Tibial nerve (tissue), 4 donors: ENCODE measurements at regions not wholly inside any gene's neighbourhood (a gene's known extent, or its start where the extent isn't known, plus 50 kb on each side); places are given as distances from the start of the nearest gene placed in this dataset.

Experiments used
- DNase-seq, 2 donors: peaks; one replicate each; pipeline ENCODE4 v3.0.0-alpha.2; 2019; ENCODE audit warnings: low spot score in 2 of 2
- H3K27ac ChIP-seq, 4 donors: fragments of 200-600 bp; sonication (generic) in 3 of 4; one replicate each; pipeline ENCODE4 v1.5.1; 2017 to 2019; ENCODE audit warnings: mild to moderate bottlenecking in 1 of 4
- H3K27me3 ChIP-seq, 2 donors: fragments of 200-600 bp; sonication (generic) in 1 of 2; one replicate each; pipeline versions ENCODE4 v1.5.1 to v1.6.0; 2017 to 2019
- H3K36me3 ChIP-seq, 3 donors: fragments of 200-600 bp; sonication (generic); one replicate each; pipeline ENCODE4 v1.5.1; 2018 to 2019
- H3K4me1 ChIP-seq, 4 donors: fragments of 200-600 bp; sonication (generic) in 3 of 4; one replicate each; pipeline ENCODE4 v1.5.1; 2017 to 2019
- H3K4me3 ChIP-seq, 4 donors: fragments of 200-600 bp; sonication (generic) in 3 of 4; one replicate each; pipeline ENCODE4 v1.5.1; 2017 to 2019; ENCODE audit warnings: mild to moderate bottlenecking in 1 of 4, moderate library complexity in 1 of 4
- H3K9me3 ChIP-seq, 4 donors: fragments of 200-600 bp; sonication (generic) in 3 of 4; one replicate each; pipeline ENCODE4 v1.5.1; 2017 to 2019
- CTCF ChIP-seq, 5 experiments: fragments of 200-600 bp in 3 of 5; fragments of 450-650 bp in 2 of 5; sonication (generic) in 3 of 5; IDR thresholded peaks; one replicate each; pipeline ENCODE4 v1.5.1; 2016 to 2019; ENCODE audit warnings: antibody characterized with exemption in 5 of 5, mild to moderate bottlenecking in 3 of 5, moderate library complexity in 2 of 5
- EP300 ChIP-seq, 2 donors: sonication (generic); formaldehyde crosslinking; IDR thresholded peaks; one replicate each; pipeline ENCODE4 v1.6.1; 2017; ENCODE audit warnings: antibody characterized with exemption in 2 of 2, mild to moderate bottlenecking in 1 of 2
- POLR2A ChIP-seq, 2 donors: fragments of 450-650 bp; IDR thresholded peaks; one replicate each; pipeline ENCODE4 v1.6.1; 2017; ENCODE audit warnings: antibody characterized with exemption in 2 of 2, mild to moderate bottlenecking in 2 of 2, moderate library complexity in 2 of 2
- WGBS, 2 donors: methylation state at CpG; one replicate each; pipeline ENCODE4 v1.1.5; 2018; 5-methylcytosine and 5-hydroxymethylcytosine counted together

GRCh38 chr16:87246269-87247065 is 70.7 kb downstream of the C16orf95 start:
- WGBS, 2 donors, result 73 to 75% methylated on average over 14 of the region's 14 CpGs

GRCh38 chr16:87248714-87249113 is 68.5 kb downstream of the C16orf95 start:
- Histone ChIP-seq H3K4me1 (no peaks in the 10 kb centered on the region), H3K9me3 (no peaks in the 10 kb centered on the region), H3K27ac (no peak overlapping the region), H3K27me3 (peaks cover 0 to 2% of the 10 kb centered on the region in 2 donors), H3K36me3 (no peaks in the 10 kb centered on the region), H3K4me3 (no peak overlapping the region)
- no peak for TF ChIP-seq POLR2A (IDR thresholded peaks at IDR 0.05)
- TF ChIP-seq CTCF (IDR thresholded peaks at IDR 0.05), result no peak
- TF ChIP-seq EP300 (IDR thresholded peaks at IDR 0.05), result no peak
- DNase-seq, result no peak
- WGBS, 2 donors, result 54 to 62% methylated on average over 3 of the region's 3 CpGs

More at GRCh38 chr16:87246269-87247065, 70.7 kb downstream of the C16orf95 start:
- DNase-seq, result no peak
- H3K9me3 ChIP-seq, result no peaks in the 10 kb centered on the region
- H3K27me3 ChIP-seq, result peaks cover 0 to 2% of the 10 kb centered on the region in 2 donors
- TF ChIP-seq EP300 (IDR thresholded peaks at IDR 0.05), result no peak
- TF ChIP-seq CTCF (IDR thresholded peaks at IDR 0.05), result no peak
- no peak for TF ChIP-seq POLR2A (IDR thresholded peaks at IDR 0.05)
- H3K36me3 ChIP-seq, result no peaks in the 10 kb centered on the region
- no peak overlapping the region for H3K27ac ChIP-seq
- no peak overlapping the region for H3K4me3 ChIP-seq
- H3K4me1 ChIP-seq, result peaks cover 0 to 7% (median 0%) of the 10 kb centered on the region in 4 donors

GRCh38 chr16:87249425-87249824 is 67.8 kb downstream of the C16orf95 start:
- Histone ChIP-seq H3K36me3 (no peaks in the 10 kb centered on the region), H3K9me3 (no peaks in the 10 kb centered on the region), H3K27ac (no peak overlapping the region), H3K27me3 (peaks cover 0 to 2% of the 10 kb centered on the region in 2 donors), H3K4me1 (no peaks in the 10 kb centered on the region), H3K4me3 (no peak overlapping the region)
- no peak for DNase-seq
- WGBS, 2 donors, result 85 to 95% methylated on average over 10 of the region's 10 CpGs
- TF ChIP-seq EP300 (IDR thresholded peaks at IDR 0.05) (no peak), CTCF (IDR thresholded peaks at IDR 0.05) (no peak), POLR2A (IDR thresholded peaks at IDR 0.05) (no peak)

DNA sequence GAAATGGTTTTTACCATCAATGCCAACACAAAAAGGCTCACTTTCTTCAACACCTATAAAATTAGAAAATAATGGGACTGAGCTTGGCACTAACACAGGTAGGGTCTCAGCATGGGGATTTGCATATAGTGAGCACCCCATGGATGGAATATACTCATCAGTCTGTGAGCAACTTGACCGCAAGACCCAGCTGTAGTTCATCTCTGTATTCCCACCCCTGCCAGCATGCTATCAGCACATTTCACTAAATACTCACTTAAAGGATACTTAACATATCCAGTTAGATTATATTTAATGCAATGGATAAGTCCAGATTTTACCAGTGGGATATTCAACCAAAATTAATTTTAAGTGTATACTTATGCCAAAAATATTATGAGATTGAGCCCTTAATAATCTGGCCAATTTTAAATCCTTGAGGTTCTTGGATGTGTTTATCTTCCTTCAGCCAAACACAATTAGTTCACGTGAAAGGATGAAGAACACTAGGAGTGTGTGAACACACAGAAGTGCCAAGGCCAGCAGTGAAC is 66.7 kb downstream of the C16orf95 start:
- no peak for TF ChIP-seq CTCF (IDR thresholded peaks at IDR 0.05)
- Histone ChIP-seq H3K9me3 (no peaks in the 10 kb centered on the region), H3K4me1 (no peaks in the 10 kb centered on the region), H3K36me3 (no peaks in the 10 kb centered on the region), H3K27me3 (peaks cover 0 to 2% of the 10 kb centered on the region in 2 donors), H3K27ac (no peak overlapping the region), H3K4me3 (no peak overlapping the region)
- DNase-seq, result no peak
- 72 to 78% methylated on average over 2 of the region's 2 CpGs for whole genome bisulfite sequencing, 2 donors

DNA sequence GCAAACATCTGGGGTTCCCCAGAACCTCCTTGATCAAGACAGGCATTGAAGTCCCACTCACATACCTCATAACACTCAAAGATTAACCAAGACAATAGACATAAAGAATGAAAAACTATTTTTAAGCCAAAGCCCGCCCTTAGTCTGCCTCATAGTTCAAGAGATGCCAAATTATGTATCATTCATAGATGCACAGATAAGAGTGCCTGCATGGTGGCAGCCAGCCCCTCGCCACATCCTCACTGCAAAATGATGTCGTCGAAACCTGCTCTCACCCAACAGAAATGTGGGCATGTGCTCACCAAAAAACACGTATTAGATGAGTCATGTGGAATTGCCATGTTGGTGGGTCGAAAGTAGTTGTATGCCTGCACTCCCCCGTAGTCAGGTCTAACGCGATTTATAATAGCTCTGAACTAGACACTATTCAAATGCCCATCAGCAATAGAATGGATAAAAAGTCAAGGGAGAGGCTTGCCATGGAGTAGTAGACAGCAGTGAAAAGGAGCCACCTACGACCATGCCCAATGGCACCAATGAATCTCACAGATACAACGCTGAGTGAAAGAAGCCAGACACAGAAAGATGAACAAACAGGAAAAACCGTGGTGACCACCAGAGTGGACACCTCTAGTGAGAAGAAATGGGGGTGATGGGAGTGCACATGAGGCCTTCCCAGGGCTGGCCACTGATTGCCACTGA is 64.8 kb downstream of the C16orf95 start:
- Histone ChIP-seq H3K36me3 (no peaks in the 10 kb centered on the region), H3K9me3 (no peaks in the 10 kb centered on the region), H3K4me1 (no peaks in the 10 kb centered on the region), H3K27me3 (peaks cover 0 to 2% of the 10 kb centered on the region in 2 donors), H3K4me3 (no peak overlapping the region), H3K27ac (no peak overlapping the region)
- WGBS, 2 donors, result 85 to 86% methylated on average over 12 of the region's 12 CpGs
- TF ChIP-seq POLR2A (IDR thresholded peaks at IDR 0.05) (no peak), CTCF (IDR thresholded peaks at IDR 0.05) (no peak), EP300 (IDR thresholded peaks at IDR 0.05) (no peak)
- no peak for DNase-seq
